DND-41 (cell line): ENCODE measurements at regions not wholly inside any gene's neighbourhood (a gene's known extent, or its start where the extent isn't known, plus 50 kb on each side); places are given as distances from the start of the nearest gene placed in this dataset.

Experiments
- EZH2 ChIP-seq: IDR thresholded peaks from 3 replicates; pipeline ENCODE4 v1.6.1; 2012; ENCODE audit warnings: borderline replicate concordance, low read depth, mild to moderate bottlenecking, moderate library complexity, low read length, inconsistent platforms; ENCODE audit not compliant: severe bottlenecking
- TF ChIP-seq, protein P1 (sequence below): IDR thresholded peaks from 2 replicates; pipeline ENCODE4 v1.5.1; 2012; ENCODE audit warnings: borderline replicate concordance, low read length, moderate library complexity, mild to moderate bottlenecking; ENCODE audit not compliant: poor library complexity, severe bottlenecking; ENCODE audit errors: extremely low read depth

DNA sequence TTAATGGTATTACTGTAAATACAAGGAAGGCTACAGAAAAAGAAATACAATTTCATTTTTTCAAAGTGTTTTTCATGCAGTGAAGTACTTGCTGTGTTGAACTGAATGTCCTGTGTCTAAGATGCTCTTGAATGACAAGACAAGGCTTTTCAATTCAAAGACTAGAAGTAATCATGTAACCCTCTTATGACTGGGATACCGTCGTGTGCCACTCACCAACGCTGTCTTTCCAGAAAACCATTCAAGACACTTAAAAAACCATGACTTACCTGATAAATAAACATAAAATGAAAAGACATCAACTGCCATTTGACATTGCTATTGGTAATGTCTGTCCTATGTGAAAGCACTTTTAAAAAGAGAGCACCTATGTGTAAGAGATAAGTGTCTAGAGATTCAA is 183.1 kb upstream of the DPP10 start:
- TF ChIP-seq, protein P1, sequence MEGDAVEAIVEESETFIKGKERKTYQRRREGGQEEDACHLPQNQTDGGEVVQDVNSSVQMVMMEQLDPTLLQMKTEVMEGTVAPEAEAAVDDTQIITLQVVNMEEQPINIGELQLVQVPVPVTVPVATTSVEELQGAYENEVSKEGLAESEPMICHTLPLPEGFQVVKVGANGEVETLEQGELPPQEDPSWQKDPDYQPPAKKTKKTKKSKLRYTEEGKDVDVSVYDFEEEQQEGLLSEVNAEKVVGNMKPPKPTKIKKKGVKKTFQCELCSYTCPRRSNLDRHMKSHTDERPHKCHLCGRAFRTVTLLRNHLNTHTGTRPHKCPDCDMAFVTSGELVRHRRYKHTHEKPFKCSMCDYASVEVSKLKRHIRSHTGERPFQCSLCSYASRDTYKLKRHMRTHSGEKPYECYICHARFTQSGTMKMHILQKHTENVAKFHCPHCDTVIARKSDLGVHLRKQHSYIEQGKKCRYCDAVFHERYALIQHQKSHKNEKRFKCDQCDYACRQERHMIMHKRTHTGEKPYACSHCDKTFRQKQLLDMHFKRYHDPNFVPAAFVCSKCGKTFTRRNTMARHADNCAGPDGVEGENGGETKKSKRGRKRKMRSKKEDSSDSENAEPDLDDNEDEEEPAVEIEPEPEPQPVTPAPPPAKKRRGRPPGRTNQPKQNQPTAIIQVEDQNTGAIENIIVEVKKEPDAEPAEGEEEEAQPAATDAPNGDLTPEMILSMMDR: no peak
- TF ChIP-seq EZH2: no peak
